Glutamatergic neuron (in vitro differentiated cells): ENCODE measurements at regions not wholly inside any gene's neighbourhood (a gene's known extent, or its start where the extent isn't known, plus 50 kb on each side); places are given as distances from the start of the nearest gene placed in this dataset.

Experiments used
- DNase-seq: peaks from one replicate; pipeline ENCODE4 v3.0.0; 2022
- H3K27ac Mint-ChIP-seq: one replicate; pipeline ENCODE4 v1.8.0; 2020; ENCODE audit warnings: mild to moderate bottlenecking, mixed read lengths, inconsistent platforms; ENCODE audit not compliant: unreplicated experiment
- H3K27me3 Mint-ChIP-seq: one replicate; pipeline ENCODE4 v1.8.0; 2020; ENCODE audit warnings: mild to moderate bottlenecking, moderate library complexity, mixed read lengths, inconsistent platforms; ENCODE audit not compliant: unreplicated experiment
- H3K36me3 Mint-ChIP-seq: one replicate; pipeline ENCODE4 v1.8.0; 2020; ENCODE audit warnings: mild to moderate bottlenecking, mixed read lengths, inconsistent platforms; ENCODE audit not compliant: unreplicated experiment
- H3K4me1 Mint-ChIP-seq: one replicate; pipeline ENCODE4 v1.8.0; 2020; ENCODE audit warnings: mild to moderate bottlenecking, low read depth, mixed read lengths, inconsistent platforms; ENCODE audit not compliant: unreplicated experiment
- H3K4me3 Mint-ChIP-seq: one replicate; pipeline ENCODE4 v1.8.0; 2020; ENCODE audit warnings: mild to moderate bottlenecking, mixed read lengths, inconsistent platforms; ENCODE audit not compliant: unreplicated experiment
- H3K9me3 Mint-ChIP-seq: one replicate; pipeline ENCODE4 v1.8.0; 2020; ENCODE audit warnings: mild to moderate bottlenecking, moderate library complexity, mixed read lengths, inconsistent platforms; ENCODE audit not compliant: unreplicated experiment
- TF ChIP-seq, protein P1 (sequence below): fragments of 200-600 bp; sonication (generic); IDR thresholded peaks from one replicate; pipeline ENCODE4 v1.5.0; 2021; ENCODE audit not compliant: partially characterized antibody, unreplicated experiment

DNA sequence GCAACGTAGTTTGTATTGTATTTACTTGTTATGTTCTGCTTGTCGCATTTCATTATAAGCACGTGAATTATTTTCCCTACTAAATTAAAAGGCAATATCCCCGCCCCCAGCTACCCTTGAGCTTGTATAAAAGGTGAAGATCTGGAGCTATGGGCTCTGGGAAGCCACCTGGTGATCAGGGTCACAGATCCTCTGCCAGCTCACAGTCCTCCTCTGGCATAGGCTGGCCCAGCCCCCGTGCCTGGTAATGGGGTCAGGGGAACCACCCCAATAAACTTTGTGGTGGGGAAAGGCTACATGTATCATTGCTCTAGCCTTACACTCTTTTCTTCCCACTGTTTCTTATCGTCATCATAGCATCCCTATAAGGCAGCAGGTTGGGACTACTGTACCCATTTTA lies 190.2 kb upstream of the TSHZ3 start:
- H3K4me1 Mint-ChIP-seq, result no peaks in the 10 kb centered on the region
- H3K36me3 Mint-ChIP-seq, result peaks cover 5% of the 10 kb centered on the region
- no peak for DNase-seq
- H3K4me3 Mint-ChIP-seq, result no peak overlapping the region
- TF ChIP-seq, protein P1, sequence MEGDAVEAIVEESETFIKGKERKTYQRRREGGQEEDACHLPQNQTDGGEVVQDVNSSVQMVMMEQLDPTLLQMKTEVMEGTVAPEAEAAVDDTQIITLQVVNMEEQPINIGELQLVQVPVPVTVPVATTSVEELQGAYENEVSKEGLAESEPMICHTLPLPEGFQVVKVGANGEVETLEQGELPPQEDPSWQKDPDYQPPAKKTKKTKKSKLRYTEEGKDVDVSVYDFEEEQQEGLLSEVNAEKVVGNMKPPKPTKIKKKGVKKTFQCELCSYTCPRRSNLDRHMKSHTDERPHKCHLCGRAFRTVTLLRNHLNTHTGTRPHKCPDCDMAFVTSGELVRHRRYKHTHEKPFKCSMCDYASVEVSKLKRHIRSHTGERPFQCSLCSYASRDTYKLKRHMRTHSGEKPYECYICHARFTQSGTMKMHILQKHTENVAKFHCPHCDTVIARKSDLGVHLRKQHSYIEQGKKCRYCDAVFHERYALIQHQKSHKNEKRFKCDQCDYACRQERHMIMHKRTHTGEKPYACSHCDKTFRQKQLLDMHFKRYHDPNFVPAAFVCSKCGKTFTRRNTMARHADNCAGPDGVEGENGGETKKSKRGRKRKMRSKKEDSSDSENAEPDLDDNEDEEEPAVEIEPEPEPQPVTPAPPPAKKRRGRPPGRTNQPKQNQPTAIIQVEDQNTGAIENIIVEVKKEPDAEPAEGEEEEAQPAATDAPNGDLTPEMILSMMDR, result no peak
- no peak overlapping the region for H3K27ac Mint-ChIP-seq
- peaks cover 7% of the 10 kb centered on the region for H3K9me3 Mint-ChIP-seq
- peaks cover 3% of the 10 kb centered on the region for H3K27me3 Mint-ChIP-seq

DNA sequence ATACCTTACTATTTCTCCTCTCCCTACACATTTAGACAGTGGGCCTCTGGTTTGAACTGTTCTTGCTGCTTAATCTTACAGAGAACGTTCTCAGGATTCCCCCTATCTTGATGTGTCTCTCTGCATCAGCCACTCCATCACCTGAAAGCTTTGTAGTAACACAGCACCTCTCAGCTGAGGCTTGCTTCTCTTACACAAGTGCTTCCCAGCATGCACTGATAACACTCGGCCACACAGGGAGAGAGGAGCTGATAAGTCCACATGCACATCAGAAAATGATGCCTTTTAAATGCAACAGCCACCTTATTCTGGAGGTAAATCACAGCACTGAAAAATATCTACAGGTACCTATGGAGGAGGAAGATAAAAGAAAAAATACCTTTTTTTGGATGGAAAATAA lies 192.2 kb upstream of the TSHZ3 start:
- Mint-ChIP-seq H3K36me3 (peaks cover 5% of the 10 kb centered on the region), H3K9me3 (peaks cover 8% of the 10 kb centered on the region), H3K27me3 (peaks cover 3% of the 10 kb centered on the region), H3K4me1 (no peaks in the 10 kb centered on the region), H3K27ac (no peak overlapping the region), H3K4me3 (no peak overlapping the region)
- DNase-seq, result no peak
- TF ChIP-seq, protein P1, result no peak

DNA sequence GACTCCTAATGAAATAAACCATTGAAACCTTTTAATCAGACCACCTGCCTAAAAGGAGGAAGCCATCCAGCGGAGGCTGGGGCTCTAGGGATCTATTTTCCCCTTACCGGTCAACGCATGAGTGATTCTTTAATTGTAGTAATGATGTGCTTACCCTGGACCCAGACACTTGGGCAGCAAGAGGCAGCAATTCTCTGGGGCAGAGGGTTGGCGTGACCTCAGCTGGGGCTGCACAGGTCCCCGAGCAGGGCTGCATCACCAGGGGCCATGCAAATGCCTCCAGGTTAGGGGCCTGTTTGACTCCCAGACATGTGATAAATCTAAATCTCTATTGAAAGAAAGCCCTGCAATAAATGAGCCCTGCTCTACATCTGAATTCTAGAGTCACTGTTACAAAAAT lies 194.2 kb upstream of the TSHZ3 start:
- Mint-ChIP-seq H3K9me3 (peaks cover 1% of the 10 kb centered on the region), H3K27me3 (peaks cover 3% of the 10 kb centered on the region), H3K36me3 (no peaks in the 10 kb centered on the region), H3K4me1 (no peaks in the 10 kb centered on the region), H3K4me3 (no peak overlapping the region), H3K27ac (no peak overlapping the region)
- TF ChIP-seq, protein P1, result no peak
- DNase-seq, result peak; percentile 38

DNA sequence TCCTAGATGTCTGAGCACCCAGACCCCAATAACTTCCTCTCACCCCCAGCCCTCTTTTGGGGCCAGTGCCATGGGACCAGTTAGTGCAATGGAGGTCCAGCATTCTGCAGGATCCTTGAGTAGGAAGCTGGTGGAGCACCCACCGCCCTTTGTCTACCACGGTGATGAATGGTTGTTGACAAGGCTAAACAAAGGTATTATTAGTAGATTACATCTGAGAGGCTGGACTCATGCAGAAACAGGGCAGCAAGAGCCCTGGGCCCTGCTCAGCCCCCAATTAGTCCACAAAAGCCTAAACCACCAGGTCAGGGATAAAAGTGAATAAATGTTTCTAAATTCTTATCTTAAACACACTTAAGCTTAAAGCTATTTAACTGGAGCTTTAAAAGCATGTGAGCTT lies 196.5 kb upstream of the TSHZ3 start:
- H3K36me3 Mint-ChIP-seq, result no peaks in the 10 kb centered on the region
- no peak overlapping the region for H3K27ac Mint-ChIP-seq
- DNase-seq, result no peak
- peaks cover 1% of the 10 kb centered on the region for H3K9me3 Mint-ChIP-seq
- no peaks in the 10 kb centered on the region for H3K4me1 Mint-ChIP-seq
- TF ChIP-seq, protein P1, result no peak
- no peak overlapping the region for H3K4me3 Mint-ChIP-seq
- peaks cover 3% of the 10 kb centered on the region for H3K27me3 Mint-ChIP-seq

DNA sequence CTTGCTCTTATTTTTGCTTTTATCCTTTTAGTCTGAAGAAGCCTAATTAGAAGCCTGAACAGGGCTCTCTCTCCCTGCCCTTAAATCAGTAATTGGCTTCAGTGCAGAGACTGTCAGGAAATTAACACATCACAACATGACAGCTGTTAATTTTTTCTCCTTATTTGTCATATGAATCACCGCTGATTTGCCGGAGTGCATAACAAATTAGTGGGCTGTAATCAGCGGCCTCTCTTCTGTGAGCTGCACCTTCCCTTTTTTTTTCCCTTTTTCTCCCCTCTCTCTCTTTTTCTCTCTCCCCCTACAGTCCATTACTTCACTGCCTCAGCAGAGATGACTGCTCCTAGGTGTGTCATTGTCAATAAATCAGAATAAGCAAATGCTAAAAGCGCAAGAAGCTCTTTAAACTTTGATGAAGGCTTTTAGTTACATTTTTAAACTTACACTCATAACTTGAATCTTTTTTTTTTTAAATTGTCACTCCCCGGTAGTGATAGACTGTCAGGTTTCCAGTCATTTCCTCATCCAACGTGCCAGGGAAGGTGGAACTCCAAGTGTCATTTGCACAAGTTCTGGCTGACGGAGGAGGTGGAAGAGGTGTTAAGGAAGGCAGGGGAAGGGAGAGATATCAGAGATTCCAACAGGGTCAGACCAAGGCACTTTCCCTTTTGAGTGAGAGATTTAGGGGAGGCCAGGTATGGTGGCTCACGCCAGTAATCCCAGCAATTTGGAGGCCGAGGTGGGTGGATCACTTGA lies 197.1 kb upstream of the TSHZ3 start:
- DNase-seq, result no peak
- Mint-ChIP-seq H3K4me3 (peak overlapping the region; percentile 48), H3K9me3 (peaks cover 1% of the 10 kb centered on the region), H3K27ac (no peak overlapping the region), H3K27me3 (peaks cover 3% of the 10 kb centered on the region), H3K36me3 (no peaks in the 10 kb centered on the region), H3K4me1 (no peaks in the 10 kb centered on the region)
- TF ChIP-seq, protein P1, result no peak
